HEK293 (cell line): ENCODE measurements at regions not wholly inside any gene's neighbourhood (a gene's known extent, or its start where the extent isn't known, plus 50 kb on each side); places are given as distances from the start of the nearest gene placed in this dataset.

Experiments
- CTCF ChIP-seq: fragments of 450-650 bp; formaldehyde crosslinking; IDR thresholded peaks from 2 replicates; pipeline ENCODE4 v1.5.1; 2016; ENCODE audit warnings: missing biosample characterization, missing genetic modification characterization
- KLF1 ChIP-seq: fragments of 450-650 bp; formaldehyde crosslinking; IDR thresholded peaks from 2 replicates; pipeline ENCODE4 v1.5.1; 2016; ENCODE audit warnings: missing biosample characterization, missing genetic modification characterization
- PRDM1 ChIP-seq: fragments of 450-650 bp; formaldehyde crosslinking; IDR thresholded peaks from 2 replicates; pipeline ENCODE4; 2016; ENCODE audit warnings: missing biosample characterization, missing genetic modification characterization
- YY1 ChIP-seq: fragments of 450-650 bp; formaldehyde crosslinking; IDR thresholded peaks from 2 replicates; pipeline ENCODE4 v1.5.1; 2018; ENCODE audit warnings: missing biosample characterization, missing genetic modification characterization

GRCh38 chr9:68614121-68614520 is 73.4 kb upstream of the TMEM252 start:
- no peak for TF ChIP-seq CTCF (tag by site-specific recombination)
- no peak for TF ChIP-seq PRDM1 (tag by site-specific recombination)
- no peak for TF ChIP-seq YY1 (tag by site-specific recombination)
- no peak for TF ChIP-seq KLF1 (tag by site-specific recombination)
